Breast epithelium (tissue), 4 donors: ENCODE measurements at regions not wholly inside any gene's neighbourhood (a gene's known extent, or its start where the extent isn't known, plus 50 kb on each side); places are given as distances from the start of the nearest gene placed in this dataset.

Source experiments
- DNase-seq, 2 donors: peaks; one replicate each; pipeline ENCODE4 v3.0.0-alpha.2; 2019; ENCODE audit warnings: low spot score in 2 of 2
- H3K27ac ChIP-seq, 2 donors: fragments of 200-600 bp; sonication (generic) in 1 of 2; one replicate each; pipeline ENCODE4 v1.5.1; 2016 to 2019; ENCODE audit warnings: mild to moderate bottlenecking in 1 of 2
- H3K27me3 ChIP-seq, 2 donors: fragments of 200-600 bp; sonication (generic) in 1 of 2; one replicate each; pipeline versions ENCODE4 v1.5.1 to v1.6.0; 2017 to 2019; ENCODE audit warnings: control low read depth in 1 of 2, mild to moderate bottlenecking in 1 of 2
- H3K36me3 ChIP-seq: fragments of 200-600 bp; one replicate; pipeline ENCODE4 v1.5.1; 2019
- H3K4me1 ChIP-seq, 2 donors: fragments of 200-600 bp; sonication (generic); one replicate each; pipeline ENCODE4 v1.5.1; 2016 to 2019; ENCODE audit warnings: control low read depth in 1 of 2
- H3K4me3 ChIP-seq, 3 donors: fragments of 200-600 bp; sonication (generic); 1 replicate in 2 of 3; 2 replicates in 1 of 3; pipeline ENCODE4 v1.5.1; 2016 to 2019; ENCODE audit warnings: mild to moderate bottlenecking in 3 of 3, moderate library complexity in 2 of 3
- H3K9me3 ChIP-seq, 2 donors: fragments of 200-600 bp; sonication (generic) in 1 of 2; one replicate each; pipeline ENCODE4 v1.5.1; 2016 to 2019; ENCODE audit warnings: control low read depth in 1 of 2
- POLR2A ChIP-seq: fragments of 450-650 bp; IDR thresholded peaks from one replicate; pipeline ENCODE4 v1.6.1; 2016; ENCODE audit warnings: antibody characterized with exemption, mild to moderate bottlenecking, moderate library complexity
- POLR2AphosphoS5 ChIP-seq, 3 donors: sonication (generic); formaldehyde crosslinking; IDR thresholded peaks; one replicate each; pipeline ENCODE4 v1.6.1; 2017; ENCODE audit warnings: antibody characterized with exemption in 3 of 3
- intact Hi-C: fragments of 100-400 bp; cut with DNase I; formaldehyde crosslinking; loops from one replicate; pipeline ENCODE4 v1.15.1; 2023; ENCODE audit warnings: low total_unique reads
- TF ChIP-seq, protein P1 (sequence below), 3 donors: fragments of 450-650 bp; IDR thresholded peaks; one replicate each; pipeline ENCODE4 v1.5.1; 2016 to 2017; ENCODE audit warnings: antibody characterized with exemption in 3 of 3, mild to moderate bottlenecking in 3 of 3, moderate library complexity in 3 of 3

DNA sequence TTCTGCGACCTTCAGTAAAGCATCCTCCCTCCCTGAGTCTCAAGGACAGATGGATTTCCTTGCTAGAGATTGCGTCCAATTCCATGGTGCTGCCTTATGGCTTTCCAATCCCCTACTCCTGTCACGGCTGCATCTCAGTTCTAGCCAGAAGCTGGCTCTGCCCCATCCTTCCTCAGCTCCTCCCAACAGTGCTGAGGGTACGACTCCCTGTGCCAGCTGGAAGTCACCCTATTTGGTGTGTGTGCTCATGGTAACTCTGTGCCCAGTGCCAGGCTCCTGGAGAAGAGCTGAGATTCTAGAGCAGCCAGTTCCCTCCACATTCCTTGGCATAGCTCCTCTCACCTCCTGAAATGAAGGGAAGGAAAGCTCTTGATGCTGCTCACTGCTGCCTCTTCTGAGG, 185.0 kb upstream of the PODXL start:
- TF ChIP-seq POLR2AphosphoS5 (IDR thresholded peaks at IDR 0.05), result no peak
- TF ChIP-seq POLR2A, result no peak
- TF ChIP-seq, protein P1, sequence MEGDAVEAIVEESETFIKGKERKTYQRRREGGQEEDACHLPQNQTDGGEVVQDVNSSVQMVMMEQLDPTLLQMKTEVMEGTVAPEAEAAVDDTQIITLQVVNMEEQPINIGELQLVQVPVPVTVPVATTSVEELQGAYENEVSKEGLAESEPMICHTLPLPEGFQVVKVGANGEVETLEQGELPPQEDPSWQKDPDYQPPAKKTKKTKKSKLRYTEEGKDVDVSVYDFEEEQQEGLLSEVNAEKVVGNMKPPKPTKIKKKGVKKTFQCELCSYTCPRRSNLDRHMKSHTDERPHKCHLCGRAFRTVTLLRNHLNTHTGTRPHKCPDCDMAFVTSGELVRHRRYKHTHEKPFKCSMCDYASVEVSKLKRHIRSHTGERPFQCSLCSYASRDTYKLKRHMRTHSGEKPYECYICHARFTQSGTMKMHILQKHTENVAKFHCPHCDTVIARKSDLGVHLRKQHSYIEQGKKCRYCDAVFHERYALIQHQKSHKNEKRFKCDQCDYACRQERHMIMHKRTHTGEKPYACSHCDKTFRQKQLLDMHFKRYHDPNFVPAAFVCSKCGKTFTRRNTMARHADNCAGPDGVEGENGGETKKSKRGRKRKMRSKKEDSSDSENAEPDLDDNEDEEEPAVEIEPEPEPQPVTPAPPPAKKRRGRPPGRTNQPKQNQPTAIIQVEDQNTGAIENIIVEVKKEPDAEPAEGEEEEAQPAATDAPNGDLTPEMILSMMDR (IDR thresholded peaks at IDR 0.05), result no peak
- intact Hi-C loops, result no loop called here
- Histone ChIP-seq H3K4me3 (no peak overlapping the region), H3K27me3 (peaks cover 0 to 20% of the 10 kb centered on the region in 2 donors), H3K27ac (no peak overlapping the region), H3K9me3 (no peaks in the 10 kb centered on the region), H3K36me3 (no peaks in the 10 kb centered on the region), H3K4me1 (no peaks in the 10 kb centered on the region)
- no peak for DNase-seq

DNA sequence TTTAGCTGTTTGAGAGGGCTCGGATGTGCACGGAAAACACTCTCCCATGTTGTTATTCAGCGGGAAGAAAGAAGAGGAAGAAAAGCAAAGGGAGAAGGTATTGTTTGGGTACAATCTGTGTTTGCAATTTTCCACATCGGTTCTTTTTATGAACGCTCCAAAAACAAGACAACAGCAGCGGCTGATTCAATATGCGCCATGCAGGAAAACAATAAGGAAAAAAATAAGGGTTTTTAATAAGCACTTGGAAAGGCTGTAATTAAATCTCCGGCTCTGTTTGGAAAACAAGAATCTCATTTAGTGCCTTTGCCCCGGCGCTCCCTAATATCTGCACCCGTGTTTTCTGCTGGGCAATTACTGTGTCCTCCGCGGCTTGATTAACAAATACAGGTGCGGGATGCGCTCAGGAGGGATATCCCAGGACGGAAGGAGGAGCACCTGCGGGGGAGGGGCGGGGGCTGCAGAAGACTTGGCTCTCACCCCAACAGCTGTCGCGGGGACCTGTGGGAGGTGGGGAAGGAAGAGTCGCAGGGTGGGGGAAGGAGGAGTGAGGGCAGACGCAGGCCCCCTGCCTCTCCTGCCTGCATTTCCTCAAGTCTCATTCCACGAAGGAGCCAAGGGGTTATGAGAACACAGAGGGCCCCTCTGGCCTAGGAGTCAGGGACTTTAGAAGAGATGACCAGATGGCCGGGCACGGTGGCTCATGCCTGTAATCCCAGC, 181.5 kb upstream of the PODXL start:
- no peaks in the 10 kb centered on the region for H3K9me3 ChIP-seq
- intact Hi-C loops, result no loop called here
- no peak overlapping the region for H3K27ac ChIP-seq
- TF ChIP-seq, protein P1 (IDR thresholded peaks at IDR 0.05), result no peak
- TF ChIP-seq POLR2AphosphoS5 (IDR thresholded peaks at IDR 0.05), result no peak
- TF ChIP-seq POLR2A, result no peak
- peaks cover 0 to 22% of the 10 kb centered on the region in 2 donors for H3K27me3 ChIP-seq
- no peak overlapping the region for H3K4me3 ChIP-seq
- DNase-seq, result no peak
- H3K36me3 ChIP-seq, result no peaks in the 10 kb centered on the region
- no peaks in the 10 kb centered on the region for H3K4me1 ChIP-seq

DNA sequence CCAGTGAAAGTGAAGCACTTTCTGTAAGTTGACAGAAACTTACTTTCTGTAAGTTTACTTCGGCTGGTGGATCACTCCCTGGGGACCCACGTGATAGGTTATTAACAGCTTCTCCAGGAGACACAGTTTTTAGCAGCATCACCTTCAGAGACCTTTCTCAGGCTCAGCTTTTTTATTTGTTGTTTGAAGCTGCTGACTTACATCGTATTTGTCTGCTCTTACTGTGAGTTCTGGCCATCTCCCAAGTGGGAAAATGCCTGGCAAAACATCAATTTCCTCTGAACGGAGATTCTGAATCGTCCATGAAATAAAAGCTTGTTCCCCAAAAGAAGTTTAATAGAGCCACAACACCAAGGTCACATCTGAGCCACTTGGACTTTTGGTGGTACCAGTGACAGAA, 178.7 kb upstream of the PODXL start:
- intact Hi-C loops, result no loop called here
- Histone ChIP-seq H3K27me3 (peaks cover 0 to 18% of the 10 kb centered on the region in 2 donors), H3K9me3 (no peaks in the 10 kb centered on the region), H3K36me3 (no peaks in the 10 kb centered on the region), H3K4me3 (no peak overlapping the region), H3K27ac (no peak overlapping the region), H3K4me1 (no peaks in the 10 kb centered on the region)
- no peak for TF ChIP-seq POLR2A
- no peak for TF ChIP-seq POLR2AphosphoS5 (IDR thresholded peaks at IDR 0.05)
- TF ChIP-seq, protein P1 (IDR thresholded peaks at IDR 0.05), result no peak
- DNase-seq, result no peak

DNA sequence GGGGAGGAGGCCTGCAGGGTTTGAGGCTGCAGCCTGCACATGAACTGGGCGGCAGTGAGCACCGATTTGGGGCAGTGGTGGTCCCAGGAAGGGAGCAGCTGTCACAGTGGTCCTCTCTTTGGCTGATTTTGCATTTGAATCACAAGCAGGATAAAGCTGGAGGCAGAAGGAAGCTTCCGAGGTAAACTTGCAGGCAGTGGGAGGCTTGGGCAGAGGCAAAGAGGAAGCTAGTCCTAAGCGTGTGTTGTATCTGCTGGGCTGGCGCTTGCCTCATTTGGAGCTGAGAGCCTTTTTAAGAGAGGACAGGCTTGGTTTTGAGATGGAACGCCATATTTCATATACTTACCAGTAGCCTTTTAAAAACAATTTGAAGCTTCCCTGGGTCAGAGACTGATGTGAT, 177.2 kb upstream of the PODXL start:
- Histone ChIP-seq H3K27me3 (peaks cover 0 to 15% of the 10 kb centered on the region in 2 donors), H3K27ac (no peak overlapping the region), H3K36me3 (no peaks in the 10 kb centered on the region), H3K4me1 (no peaks in the 10 kb centered on the region), H3K9me3 (peaks cover 0 to 4% of the 10 kb centered on the region in 2 donors), H3K4me3 (no peak overlapping the region)
- no peak for TF ChIP-seq POLR2A
- TF ChIP-seq, protein P1 (IDR thresholded peaks at IDR 0.05), result no peak
- no peak for TF ChIP-seq POLR2AphosphoS5 (IDR thresholded peaks at IDR 0.05)
- no peak for DNase-seq
- intact Hi-C loops, result loop anchor here (2.0 kb wide), 1 partner anchor 161 kb away; no protein-coding TSS in a partner anchor

DNA sequence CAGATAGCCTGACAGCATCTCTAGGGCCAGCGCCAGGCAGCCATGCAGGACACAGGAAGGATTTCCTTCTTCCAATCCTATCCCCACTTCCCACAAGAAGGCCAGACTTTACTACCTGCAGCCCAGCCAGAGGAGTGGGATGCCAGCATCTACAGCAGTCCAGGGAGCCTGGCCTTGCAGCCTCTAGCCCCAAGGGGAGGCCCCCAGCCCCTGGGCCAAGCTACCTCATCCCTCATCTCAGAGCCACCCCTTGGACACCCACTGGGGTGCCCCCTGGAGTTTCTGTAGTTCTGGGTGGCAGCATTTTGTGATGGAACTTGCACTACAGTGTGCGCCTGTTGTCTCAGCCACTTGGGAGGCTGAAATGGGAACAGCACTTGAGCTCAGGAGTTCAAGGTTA, 170.8 kb upstream of the PODXL start:
- Histone ChIP-seq H3K27ac (no peak overlapping the region), H3K36me3 (no peaks in the 10 kb centered on the region), H3K4me1 (no peaks in the 10 kb centered on the region), H3K27me3 (no peaks in the 10 kb centered on the region), H3K4me3 (no peak overlapping the region), H3K9me3 (peaks cover 0 to 4% of the 10 kb centered on the region in 2 donors)
- no peak for DNase-seq
- TF ChIP-seq, protein P1 (IDR thresholded peaks at IDR 0.05), result no peak
- no peak for TF ChIP-seq POLR2AphosphoS5 (IDR thresholded peaks at IDR 0.05)
- no peak for TF ChIP-seq POLR2A
- intact Hi-C loops, result loop anchor here (5.0 kb wide), 1 partner anchor 1405 kb away; no protein-coding TSS in a partner anchor
